Heart left ventricle (tissue), 16 donors: ENCODE measurements at regions not wholly inside any gene's neighbourhood (a gene's known extent, or its start where the extent isn't known, plus 50 kb on each side); places are given as distances from the start of the nearest gene placed in this dataset.
A peak's percentile ranks its signal among the peaks of the same experiment; 100 is the strongest.

ENCODE experiments used
- ATAC-seq, 4 donors: fragments of 200-7000 bp; cut with Tn5 transposase; one replicate each; pipeline ENCODE4 v1.9.1; 2020 to 2022; ENCODE audit warnings: moderate library complexity in 4 of 4, mild to moderate bottlenecking in 3 of 4, moderate number of reproducible peaks in 1 of 4
- DNase-seq, 5 donors: peaks; one replicate each; pipeline ENCODE4 v3.0.0-alpha.2; 2020
- H3K27ac ChIP-seq, 12 donors: fragments of 200-600 bp; sonication (generic) in 4 of 12; one replicate each; pipeline versions ENCODE4 v1.5.0 to v1.8.0; 2016 to 2022; ENCODE audit warnings: mild to moderate bottlenecking in 2 of 12
- H3K27me3 ChIP-seq, 9 donors: fragments of 200-600 bp; sonication (generic) in 2 of 9; one replicate each; pipeline versions ENCODE4 v1.5.1 to v1.8.0; 2016 to 2022; ENCODE audit warnings: mild to moderate bottlenecking in 3 of 9
- H3K36me3 ChIP-seq, 9 donors: fragments of 200-600 bp; sonication (generic) in 2 of 9; one replicate each; pipeline versions ENCODE4 v1.5.0 to v1.8.0; 2018 to 2022; ENCODE audit warnings: mild to moderate bottlenecking in 2 of 9
- H3K4me1 ChIP-seq, 12 donors: fragments of 200-600 bp; sonication (generic) in 4 of 12; one replicate each; pipeline versions ENCODE4 v1.5.0 to v1.8.0; 2016 to 2022; ENCODE audit warnings: mild to moderate bottlenecking in 3 of 12
- H3K4me3 ChIP-seq, 12 donors: fragments of 200-600 bp; sonication (generic) in 4 of 12; one replicate each; pipeline versions ENCODE4 v1.5.0 to v1.8.0; 2017 to 2022; ENCODE audit warnings: mild to moderate bottlenecking in 9 of 12, moderate library complexity in 4 of 12
- H3K9me3 ChIP-seq, 12 donors: fragments of 200-600 bp; sonication (generic) in 4 of 12; one replicate each; pipeline versions ENCODE4 v1.5.0 to v1.8.0; 2016 to 2022; ENCODE audit warnings: mild to moderate bottlenecking in 1 of 12
- CTCF ChIP-seq, 12 donors: fragments of 200-600 bp; sonication (generic) in 4 of 12; IDR thresholded peaks; one replicate each; pipeline versions ENCODE4 v1.5.0 to v1.8.0; 2018 to 2022; ENCODE audit warnings: antibody characterized with exemption in 12 of 12, mild to moderate bottlenecking in 5 of 12
- POLR2A ChIP-seq, 2 donors: fragments of 450-650 bp; IDR thresholded peaks; one replicate each; pipeline ENCODE4 v1.6.1; 2017; ENCODE audit warnings: antibody characterized with exemption in 2 of 2, mild to moderate bottlenecking in 2 of 2, moderate library complexity in 2 of 2
- WGBS, 4 donors: extraction: QIAGEN DNeasy Blood & Tissue Kit in 2 of 4; methylation state at CpG; one replicate each; pipeline versions ENCODE4 v1.1.5 to v1.1.7; 2013 to 2018; 5-methylcytosine and 5-hydroxymethylcytosine counted together
- intact Hi-C, 10 donors: fragments of 100-400 bp; cut with DNase I; formaldehyde crosslinking; loops; one replicate each; pipeline versions ENCODE4 v1.11.1 to v1.14.2; 2022
- donor health status: ischemic (EF 13 %, LVEDD 7.1; RV severe dilation, severe dysfunction).
- donor health status: healthy with polysubstance abuse.
- donor health status: DM: no; HTN: yes; CAD: no.
- donor health status: DM: no; HTN: no; CAD: no.
- donor health status: ischemic (EF 25% LVEDD 6.9; RV normal size, moderate dysfunction).
- donor health status: ischemic (EF 25% LVEDD 5.7; RV mildly dilated, moderate dysfunction).
- donor health status: healthy.
- donor health status: DM: yes; HTN: yes; CAD: no.
- donor health status: ischemic (EF 35%, LVEDD 5.7; RV mildly dilated, moderate dysfunction).
- donor health status: nonischemic (EF 11% LVEDD 7.7; RV severe dilation, severe dysfunction).
- donor health status: DM: yes; HTN: yes; CAD: no.
- donor health status: PGD.
- donor health status: ischemic (EF 29% LVEDD 5.4; RV normal size, mild dysfunction).
- donor health status: nonischemic (EF 23%, LVEDD 6.1; RV moderate dilation, normal function).

- Histone ChIP-seq H3K36me3 (peaks cover 0 to 14% (median 3%) of the 10 kb centered on the region in 9 donors), H3K9me3 (no peaks in the 10 kb centered on the region), H3K27ac (no peak overlapping the region), H3K4me3 (no peak overlapping the region), H3K27me3 (no peaks in the 10 kb centered on the region), H3K4me1 (peaks cover 0 to 85% (median 58%) of the 10 kb centered on the region in 12 donors)
- no peak for TF ChIP-seq POLR2A (IDR thresholded peaks at IDR 0.05)
- no peak for TF ChIP-seq CTCF (IDR thresholded peaks at IDR 0.05)
- WGBS, 4 donors, result 75 to 89% (median 85%) methylated on average over 8 of the region's 8 CpGs
- DNase-seq (no peak), ATAC-seq (no peak)
- intact Hi-C loops, result no loop called here
Measured at GRCh38 chr7:131021902-131022301, 287.9 kb upstream of the KLF14 start.

DNA sequence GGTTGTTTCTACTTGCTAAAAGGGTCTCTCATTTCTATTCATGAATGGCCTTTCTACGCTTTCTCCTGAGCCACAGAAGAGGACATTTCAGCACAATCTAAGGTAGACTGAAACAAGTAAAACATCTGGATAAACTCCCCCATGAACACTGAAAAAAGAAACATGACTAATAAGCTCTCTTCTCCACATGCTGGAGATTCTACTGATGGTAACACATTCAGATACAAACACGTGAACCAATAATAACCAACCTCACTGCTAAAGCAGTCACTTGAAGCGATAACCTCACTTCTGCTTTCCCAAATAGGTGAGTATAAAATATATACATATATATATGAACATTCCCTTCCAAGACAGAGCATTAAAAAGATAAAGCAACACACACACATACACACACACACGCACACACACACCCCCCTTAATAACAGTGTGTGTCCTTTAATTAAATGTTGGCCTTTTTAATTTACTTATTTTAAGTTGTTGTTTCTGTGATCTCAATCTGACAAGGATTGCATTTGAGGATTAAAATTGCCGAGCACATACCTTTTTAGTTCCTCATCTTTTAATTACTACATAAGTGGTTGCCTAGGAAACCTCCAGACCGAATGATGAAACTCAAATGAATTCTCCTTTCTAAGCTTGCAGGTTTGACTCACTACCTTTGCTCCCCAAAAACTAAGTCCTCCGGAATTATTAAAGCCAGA, 292.4 kb upstream of the KLF14 start:
- ATAC-seq (peak in 1 of 4 donors; percentile 9), DNase-seq (no peak)
- Histone ChIP-seq H3K9me3 (no peaks in the 10 kb centered on the region), H3K36me3 (peaks cover 0 to 12% (median 3%) of the 10 kb centered on the region in 9 donors), H3K4me3 (no peak overlapping the region), H3K4me1 (peaks cover 0 to 82% (median 58%) of the 10 kb centered on the region in 12 donors), H3K27ac (no peak overlapping the region), H3K27me3 (no peaks in the 10 kb centered on the region)
- TF ChIP-seq CTCF (IDR thresholded peaks at IDR 0.05) (no peak), POLR2A (IDR thresholded peaks at IDR 0.05) (no peak)
- whole genome bisulfite sequencing, 4 donors, result 77 to 90% (median 81%) methylated on average over 7 of the region's 7 CpGs
- intact Hi-C loops, result no loop called here

DNA sequence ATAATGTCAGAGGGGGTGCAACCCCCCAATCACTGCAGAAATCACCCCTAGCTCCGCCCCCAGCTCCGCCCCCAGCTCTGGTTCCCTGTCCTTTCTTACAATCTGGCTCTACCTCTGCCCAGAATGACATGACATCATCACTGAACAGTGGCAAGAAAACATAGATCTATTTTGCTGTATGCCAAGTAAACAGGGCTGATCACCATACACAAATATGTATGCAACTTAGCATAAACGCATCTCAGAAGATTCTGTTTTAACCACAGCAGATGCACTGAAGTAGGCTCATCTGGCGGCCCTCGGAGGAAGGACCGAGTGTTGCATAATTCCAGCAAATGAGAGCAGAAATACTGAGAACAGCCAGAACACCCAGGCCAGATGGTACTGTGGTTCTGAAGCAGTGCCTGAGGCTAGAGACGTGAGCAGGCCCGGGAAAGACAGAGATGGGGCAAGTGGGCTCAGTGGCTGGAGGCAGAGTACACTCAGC, 293.3 kb upstream of the KLF14 start:
- H3K36me3 ChIP-seq, result peaks cover 0 to 12% (median 3%) of the 10 kb centered on the region in 9 donors
- no peak overlapping the region for H3K4me3 ChIP-seq
- peak overlapping the region in 4 of 12 donors; percentile 0 to 43 (median 16) for H3K27ac ChIP-seq
- H3K27me3 ChIP-seq, result no peaks in the 10 kb centered on the region
- no peaks in the 10 kb centered on the region for H3K9me3 ChIP-seq
- ATAC-seq (peak; percentile 13 to 86 (median 79)), DNase-seq (peak in 4 of 5 donors; percentile 35 to 66 (median 47))
- H3K4me1 ChIP-seq, result peaks cover 0 to 82% (median 52%) of the 10 kb centered on the region in 12 donors
- TF ChIP-seq POLR2A (IDR thresholded peaks at IDR 0.05) (no peak), CTCF (IDR thresholded peaks at IDR 0.05) (no peak)
- intact Hi-C loops, result no loop called here
- WGBS, 4 donors, result 61 to 81% (median 75%) methylated on average over 8 of the region's 8 CpGs

DNA sequence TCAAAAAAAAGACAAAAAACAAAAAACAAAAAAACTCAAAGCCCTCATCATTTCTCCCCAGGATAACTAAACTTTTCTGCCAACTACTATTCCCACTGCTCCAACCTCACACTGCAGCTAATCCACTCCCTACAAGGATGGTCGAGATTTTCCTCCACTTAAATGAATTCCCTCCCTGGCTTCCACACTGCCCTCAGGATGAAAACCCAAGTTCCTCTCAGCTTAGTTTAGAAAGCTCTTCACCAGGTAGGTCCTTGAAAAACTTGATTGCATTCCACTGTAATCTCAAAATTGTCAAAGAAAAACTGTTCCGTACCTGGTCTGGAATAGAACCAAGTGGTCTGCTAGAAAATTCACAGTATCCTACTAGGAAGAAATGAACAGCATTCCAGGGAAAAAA, 294.3 kb upstream of the KLF14 start:
- TF ChIP-seq POLR2A (IDR thresholded peaks at IDR 0.05) (no peak), CTCF (IDR thresholded peaks at IDR 0.05) (no peak)
- Histone ChIP-seq H3K4me3 (no peak overlapping the region), H3K27ac (no peak overlapping the region), H3K4me1 (peaks cover 0 to 84% (median 52%) of the 10 kb centered on the region in 12 donors), H3K9me3 (no peaks in the 10 kb centered on the region), H3K27me3 (no peaks in the 10 kb centered on the region), H3K36me3 (peaks cover 0 to 12% (median 0%) of the 10 kb centered on the region in 9 donors)
- no peak for DNase-seq
- no peak for ATAC-seq
- WGBS, 4 donors, result 33 to 66% (median 52%) methylated on average over 2 of the region's 2 CpGs
- intact Hi-C loops, result no loop called here
